HEK293 (cell line): ENCODE measurements at regions not wholly inside any gene's neighbourhood (a gene's known extent, or its start where the extent isn't known, plus 50 kb on each side); places are given as distances from the start of the nearest gene placed in this dataset.

ENCODE experiments used
- CTCF ChIP-seq: fragments of 450-650 bp; formaldehyde crosslinking; IDR thresholded peaks from 2 replicates; pipeline ENCODE4 v1.5.1; 2016; ENCODE audit warnings: missing biosample characterization, missing genetic modification characterization
- ELK4 ChIP-seq: IDR thresholded peaks from 2 replicates; pipeline ENCODE4 v1.6.1; 2011; ENCODE audit warnings: mild to moderate bottlenecking, low read depth, low read length, borderline replicate concordance
- PRDM2 ChIP-seq: fragments of 450-650 bp; formaldehyde crosslinking; IDR thresholded peaks from 2 replicates; pipeline ENCODE4 v1.5.1; 2016; ENCODE audit warnings: missing biosample characterization, missing genetic modification characterization, borderline replicate concordance
- ZBTB1 ChIP-seq: fragments of 450-650 bp; formaldehyde crosslinking; IDR thresholded peaks from 2 replicates; pipeline ENCODE4 v1.5.1; 2016; ENCODE audit warnings: missing biosample characterization, missing genetic modification characterization
- ZBTB26 ChIP-seq: fragments of 450-650 bp; formaldehyde crosslinking; optimal IDR thresholded peaks from 2 replicates; pipeline ENCODE3; 2016; ENCODE audit warnings: missing biosample characterization, mild to moderate bottlenecking, missing genetic modification characterization
- ZIC2 ChIP-seq: fragments of 450-650 bp; formaldehyde crosslinking; IDR thresholded peaks from 2 replicates; pipeline ENCODE4 v1.5.1; 2016; ENCODE audit warnings: missing biosample characterization, missing genetic modification characterization
- ZNF121 ChIP-seq: fragments of 450-650 bp; formaldehyde crosslinking; IDR thresholded peaks from 2 replicates; pipeline ENCODE4 v1.5.1; 2016; ENCODE audit warnings: missing biosample characterization, missing genetic modification characterization
- ZNF404 ChIP-seq: fragments of 450-650 bp; formaldehyde crosslinking; IDR thresholded peaks from 2 replicates; pipeline ENCODE4 v1.5.1; 2017; ENCODE audit warnings: missing biosample characterization, missing genetic modification characterization
- ZNF548 ChIP-seq: fragments of 450-650 bp; formaldehyde crosslinking; IDR thresholded peaks from 2 replicates; pipeline ENCODE4 v1.5.1; 2016; ENCODE audit warnings: missing biosample characterization, missing genetic modification characterization
- ZNF558 ChIP-seq: fragments of 450-650 bp; formaldehyde crosslinking; IDR thresholded peaks from 2 replicates; pipeline ENCODE4 v1.5.1; 2016; ENCODE audit warnings: missing biosample characterization, missing genetic modification characterization

- TF ChIP-seq ZIC2 (tag by site-specific recombination): no peak
- no peak for TF ChIP-seq CTCF (tag by site-specific recombination)
- no peak for TF ChIP-seq ZNF121 (tag by site-specific recombination)
- no peak for TF ChIP-seq ELK4
- no peak for TF ChIP-seq ZNF404 (tag by site-specific recombination)
- no peak for TF ChIP-seq ZBTB1
- no peak for TF ChIP-seq ZNF558 (tag by site-specific recombination)
- no peak for TF ChIP-seq PRDM2
- TF ChIP-seq ZBTB26 (tag by site-specific recombination): no peak
- no peak for TF ChIP-seq ZNF548 (tag by site-specific recombination)
Observed at GRCh38 chr21:16071761-16072160, 342.0 kb downstream of the USP25 start.
